ENCODE measurements at regions not wholly inside any gene's neighbourhood (a gene's known extent, or its start where the extent isn't known, plus 50 kb on each side); places are given as distances from the start of the nearest gene placed in this dataset.

DNA sequence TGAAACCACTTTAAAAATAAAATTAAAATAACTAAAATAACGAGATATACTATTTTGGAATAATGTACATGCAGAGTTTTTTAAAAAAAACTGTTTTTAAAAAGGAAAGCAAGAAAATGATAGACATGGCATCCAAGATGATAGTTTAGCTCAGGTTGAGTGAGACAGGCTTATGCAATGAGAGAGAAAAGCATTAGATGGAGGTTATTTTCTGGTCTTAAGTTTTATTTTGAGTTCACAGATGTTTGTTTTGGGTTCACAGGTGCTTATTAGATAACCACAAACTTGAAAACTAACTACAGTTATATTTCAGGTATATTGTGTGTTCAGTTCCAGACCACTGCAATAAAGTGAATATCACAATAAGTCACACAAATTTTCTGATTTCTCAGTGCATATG, 413.6 kb upstream of the TMCO5A start:
- TF ChIP-seq, protein P1, sequence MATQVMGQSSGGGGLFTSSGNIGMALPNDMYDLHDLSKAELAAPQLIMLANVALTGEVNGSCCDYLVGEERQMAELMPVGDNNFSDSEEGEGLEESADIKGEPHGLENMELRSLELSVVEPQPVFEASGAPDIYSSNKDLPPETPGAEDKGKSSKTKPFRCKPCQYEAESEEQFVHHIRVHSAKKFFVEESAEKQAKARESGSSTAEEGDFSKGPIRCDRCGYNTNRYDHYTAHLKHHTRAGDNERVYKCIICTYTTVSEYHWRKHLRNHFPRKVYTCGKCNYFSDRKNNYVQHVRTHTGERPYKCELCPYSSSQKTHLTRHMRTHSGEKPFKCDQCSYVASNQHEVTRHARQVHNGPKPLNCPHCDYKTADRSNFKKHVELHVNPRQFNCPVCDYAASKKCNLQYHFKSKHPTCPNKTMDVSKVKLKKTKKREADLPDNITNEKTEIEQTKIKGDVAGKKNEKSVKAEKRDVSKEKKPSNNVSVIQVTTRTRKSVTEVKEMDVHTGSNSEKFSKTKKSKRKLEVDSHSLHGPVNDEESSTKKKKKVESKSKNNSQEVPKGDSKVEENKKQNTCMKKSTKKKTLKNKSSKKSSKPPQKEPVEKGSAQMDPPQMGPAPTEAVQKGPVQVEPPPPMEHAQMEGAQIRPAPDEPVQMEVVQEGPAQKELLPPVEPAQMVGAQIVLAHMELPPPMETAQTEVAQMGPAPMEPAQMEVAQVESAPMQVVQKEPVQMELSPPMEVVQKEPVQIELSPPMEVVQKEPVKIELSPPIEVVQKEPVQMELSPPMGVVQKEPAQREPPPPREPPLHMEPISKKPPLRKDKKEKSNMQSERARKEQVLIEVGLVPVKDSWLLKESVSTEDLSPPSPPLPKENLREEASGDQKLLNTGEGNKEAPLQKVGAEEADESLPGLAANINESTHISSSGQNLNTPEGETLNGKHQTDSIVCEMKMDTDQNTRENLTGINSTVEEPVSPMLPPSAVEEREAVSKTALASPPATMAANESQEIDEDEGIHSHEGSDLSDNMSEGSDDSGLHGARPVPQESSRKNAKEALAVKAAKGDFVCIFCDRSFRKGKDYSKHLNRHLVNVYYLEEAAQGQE (IDR thresholded peaks at IDR 0.05; ENCODE audit: unreplicated experiment), result no peak
- TF ChIP-seq, protein P2, sequence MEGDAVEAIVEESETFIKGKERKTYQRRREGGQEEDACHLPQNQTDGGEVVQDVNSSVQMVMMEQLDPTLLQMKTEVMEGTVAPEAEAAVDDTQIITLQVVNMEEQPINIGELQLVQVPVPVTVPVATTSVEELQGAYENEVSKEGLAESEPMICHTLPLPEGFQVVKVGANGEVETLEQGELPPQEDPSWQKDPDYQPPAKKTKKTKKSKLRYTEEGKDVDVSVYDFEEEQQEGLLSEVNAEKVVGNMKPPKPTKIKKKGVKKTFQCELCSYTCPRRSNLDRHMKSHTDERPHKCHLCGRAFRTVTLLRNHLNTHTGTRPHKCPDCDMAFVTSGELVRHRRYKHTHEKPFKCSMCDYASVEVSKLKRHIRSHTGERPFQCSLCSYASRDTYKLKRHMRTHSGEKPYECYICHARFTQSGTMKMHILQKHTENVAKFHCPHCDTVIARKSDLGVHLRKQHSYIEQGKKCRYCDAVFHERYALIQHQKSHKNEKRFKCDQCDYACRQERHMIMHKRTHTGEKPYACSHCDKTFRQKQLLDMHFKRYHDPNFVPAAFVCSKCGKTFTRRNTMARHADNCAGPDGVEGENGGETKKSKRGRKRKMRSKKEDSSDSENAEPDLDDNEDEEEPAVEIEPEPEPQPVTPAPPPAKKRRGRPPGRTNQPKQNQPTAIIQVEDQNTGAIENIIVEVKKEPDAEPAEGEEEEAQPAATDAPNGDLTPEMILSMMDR (conservative IDR thresholded peaks at IDR 0.05; ENCODE audit: low read depth in 2 of 2), result no peak
- no peak for TF ChIP-seq POLR2AphosphoS5 (IDR thresholded peaks at IDR 0.05; ENCODE audit: low read depth)
- no peak for TF ChIP-seq EZH2 (IDR thresholded peaks at IDR 0.05; ENCODE audit: low read depth, unreplicated experiment)
- TF ChIP-seq EZH2phosphoT487 (IDR thresholded peaks at IDR 0.05; ENCODE audit: unreplicated experiment), result no peak
- no peak for TF ChIP-seq CREB1 (CRISPR knock-in tag; IDR thresholded peaks at IDR 0.05; ENCODE audit: low read depth)
- TF ChIP-seq STAT1 (IDR thresholded peaks at IDR 0.05; ENCODE audit: unreplicated experiment), result no peak
- TF ChIP-seq, protein P3, sequence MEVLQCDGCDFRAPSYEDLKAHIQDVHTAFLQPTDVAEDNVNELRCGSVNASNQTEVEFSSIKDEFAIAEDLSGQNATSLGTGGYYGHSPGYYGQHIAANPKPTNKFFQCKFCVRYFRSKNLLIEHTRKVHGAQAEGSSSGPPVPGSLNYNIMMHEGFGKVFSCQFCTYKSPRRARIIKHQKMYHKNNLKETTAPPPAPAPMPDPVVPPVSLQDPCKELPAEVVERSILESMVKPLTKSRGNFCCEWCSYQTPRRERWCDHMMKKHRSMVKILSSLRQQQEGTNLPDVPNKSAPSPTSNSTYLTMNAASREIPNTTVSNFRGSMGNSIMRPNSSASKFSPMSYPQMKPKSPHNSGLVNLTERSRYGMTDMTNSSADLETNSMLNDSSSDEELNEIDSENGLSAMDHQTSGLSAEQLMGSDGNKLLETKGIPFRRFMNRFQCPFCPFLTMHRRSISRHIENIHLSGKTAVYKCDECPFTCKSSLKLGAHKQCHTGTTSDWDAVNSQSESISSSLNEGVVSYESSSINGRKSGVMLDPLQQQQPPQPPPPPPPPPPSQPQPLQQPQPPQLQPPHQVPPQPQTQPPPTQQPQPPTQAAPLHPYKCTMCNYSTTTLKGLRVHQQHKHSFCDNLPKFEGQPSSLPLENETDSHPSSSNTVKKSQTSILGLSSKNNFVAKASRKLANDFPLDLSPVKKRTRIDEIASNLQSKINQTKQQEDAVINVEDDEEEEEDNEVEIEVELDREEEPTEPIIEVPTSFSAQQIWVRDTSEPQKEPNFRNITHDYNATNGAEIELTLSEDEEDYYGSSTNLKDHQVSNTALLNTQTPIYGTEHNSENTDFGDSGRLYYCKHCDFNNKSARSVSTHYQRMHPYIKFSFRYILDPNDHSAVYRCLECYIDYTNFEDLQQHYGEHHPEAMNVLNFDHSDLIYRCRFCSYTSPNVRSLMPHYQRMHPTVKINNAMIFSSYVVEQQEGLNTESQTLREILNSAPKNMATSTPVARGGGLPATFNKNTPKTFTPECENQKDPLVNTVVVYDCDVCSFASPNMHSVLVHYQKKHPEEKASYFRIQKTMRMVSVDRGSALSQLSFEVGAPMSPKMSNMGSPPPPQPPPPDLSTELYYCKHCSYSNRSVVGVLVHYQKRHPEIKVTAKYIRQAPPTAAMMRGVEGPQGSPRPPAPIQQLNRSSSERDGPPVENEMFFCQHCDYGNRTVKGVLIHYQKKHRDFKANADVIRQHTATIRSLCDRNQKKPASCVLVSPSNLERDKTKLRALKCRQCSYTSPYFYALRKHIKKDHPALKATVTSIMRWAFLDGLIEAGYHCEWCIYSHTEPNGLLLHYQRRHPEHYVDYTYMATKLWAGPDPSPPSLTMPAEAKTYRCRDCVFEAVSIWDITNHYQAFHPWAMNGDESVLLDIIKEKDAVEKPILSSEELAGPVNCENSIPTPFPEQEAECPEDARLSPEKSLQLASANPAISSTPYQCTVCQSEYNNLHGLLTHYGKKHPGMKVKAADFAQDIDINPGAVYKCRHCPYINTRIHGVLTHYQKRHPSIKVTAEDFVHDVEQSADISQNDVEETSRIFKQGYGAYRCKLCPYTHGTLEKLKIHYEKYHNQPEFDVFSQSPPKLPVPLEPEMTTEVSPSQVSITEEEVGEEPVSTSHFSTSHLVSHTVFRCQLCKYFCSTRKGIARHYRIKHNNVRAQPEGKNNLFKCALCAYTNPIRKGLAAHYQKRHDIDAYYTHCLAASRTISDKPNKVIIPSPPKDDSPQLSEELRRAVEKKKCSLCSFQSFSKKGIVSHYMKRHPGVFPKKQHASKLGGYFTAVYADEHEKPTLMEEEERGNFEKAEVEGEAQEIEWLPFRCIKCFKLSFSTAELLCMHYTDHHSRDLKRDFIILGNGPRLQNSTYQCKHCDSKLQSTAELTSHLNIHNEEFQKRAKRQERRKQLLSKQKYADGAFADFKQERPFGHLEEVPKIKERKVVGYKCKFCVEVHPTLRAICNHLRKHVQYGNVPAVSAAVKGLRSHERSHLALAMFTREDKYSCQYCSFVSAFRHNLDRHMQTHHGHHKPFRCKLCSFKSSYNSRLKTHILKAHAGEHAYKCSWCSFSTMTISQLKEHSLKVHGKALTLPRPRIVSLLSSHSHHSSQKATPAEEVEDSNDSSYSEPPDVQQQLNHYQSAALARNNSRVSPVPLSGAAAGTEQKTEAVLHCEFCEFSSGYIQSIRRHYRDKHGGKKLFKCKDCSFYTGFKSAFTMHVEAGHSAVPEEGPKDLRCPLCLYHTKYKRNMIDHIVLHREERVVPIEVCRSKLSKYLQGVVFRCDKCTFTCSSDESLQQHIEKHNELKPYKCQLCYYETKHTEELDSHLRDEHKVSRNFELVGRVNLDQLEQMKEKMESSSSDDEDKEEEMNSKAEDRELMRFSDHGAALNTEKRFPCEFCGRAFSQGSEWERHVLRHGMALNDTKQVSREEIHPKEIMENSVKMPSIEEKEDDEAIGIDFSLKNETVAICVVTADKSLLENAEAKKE (CRISPR knock-in tag; IDR thresholded peaks at IDR 0.05), result no peak
- TF ChIP-seq, protein P4, sequence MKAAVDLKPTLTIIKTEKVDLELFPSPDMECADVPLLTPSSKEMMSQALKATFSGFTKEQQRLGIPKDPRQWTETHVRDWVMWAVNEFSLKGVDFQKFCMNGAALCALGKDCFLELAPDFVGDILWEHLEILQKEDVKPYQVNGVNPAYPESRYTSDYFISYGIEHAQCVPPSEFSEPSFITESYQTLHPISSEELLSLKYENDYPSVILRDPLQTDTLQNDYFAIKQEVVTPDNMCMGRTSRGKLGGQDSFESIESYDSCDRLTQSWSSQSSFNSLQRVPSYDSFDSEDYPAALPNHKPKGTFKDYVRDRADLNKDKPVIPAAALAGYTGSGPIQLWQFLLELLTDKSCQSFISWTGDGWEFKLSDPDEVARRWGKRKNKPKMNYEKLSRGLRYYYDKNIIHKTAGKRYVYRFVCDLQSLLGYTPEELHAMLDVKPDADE (IDR thresholded peaks at IDR 0.05), result no peak
- no peak for TF ChIP-seq ZNF331 (CRISPR knock-in tag; IDR thresholded peaks at IDR 0.05; ENCODE audit: low read depth)

Measured in GM23338 (cell line).